ENCODE measurements at regions not wholly inside any gene's neighbourhood (a gene's known extent, or its start where the extent isn't known, plus 50 kb on each side); places are given as distances from the start of the nearest gene placed in this dataset.
"Not testable (repeated sequence)": the region's sequence is repeated elsewhere in the genome, so short reads cannot be mapped to it uniquely, and the experiment has no call there.

GRCh38 chr2:89936011-89936410 lies 1244.5 kb downstream of the RPIA start:
- H3K27me3 ChIP-seq (ENCODE audit: insufficient read depth, low read length): not testable (repeated sequence)

DNA sequence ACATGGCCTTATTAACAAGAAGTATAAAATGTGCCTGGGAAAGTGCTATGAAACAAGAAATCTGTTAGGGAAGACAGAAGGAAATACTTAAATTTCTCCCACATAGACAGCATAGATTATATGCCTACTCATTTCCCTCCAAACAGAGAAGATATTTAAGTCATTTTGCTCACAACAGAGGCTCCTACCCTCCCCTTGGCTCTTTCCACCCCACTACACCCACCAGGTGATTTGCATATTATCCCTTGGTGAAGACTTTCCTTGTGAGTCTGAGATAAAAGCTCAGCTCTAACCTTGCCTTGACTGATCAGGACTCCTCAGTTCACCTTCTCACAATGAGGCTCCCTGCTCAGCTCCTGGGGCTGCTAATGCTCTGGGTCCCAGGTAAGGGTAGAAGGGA lies 1245.1 kb downstream of the RPIA start:
- not testable (repeated sequence) for H3K27me3 ChIP-seq (ENCODE audit: insufficient read depth, low read length); H3K4me3 ChIP-seq (ENCODE audit: low read length); H3K4me1 ChIP-seq (ENCODE audit: insufficient read depth, low read length); H3K9me3 ChIP-seq (ENCODE audit: low read depth, low read length)

More at GRCh38 chr2:89936011-89936410, 1244.5 kb downstream of the RPIA start:
- H3K4me1 ChIP-seq (ENCODE audit: insufficient read depth, low read length); H3K4me3 ChIP-seq (ENCODE audit: low read length); H3K9me3 ChIP-seq (ENCODE audit: low read depth, low read length): not testable (repeated sequence)

DNA sequence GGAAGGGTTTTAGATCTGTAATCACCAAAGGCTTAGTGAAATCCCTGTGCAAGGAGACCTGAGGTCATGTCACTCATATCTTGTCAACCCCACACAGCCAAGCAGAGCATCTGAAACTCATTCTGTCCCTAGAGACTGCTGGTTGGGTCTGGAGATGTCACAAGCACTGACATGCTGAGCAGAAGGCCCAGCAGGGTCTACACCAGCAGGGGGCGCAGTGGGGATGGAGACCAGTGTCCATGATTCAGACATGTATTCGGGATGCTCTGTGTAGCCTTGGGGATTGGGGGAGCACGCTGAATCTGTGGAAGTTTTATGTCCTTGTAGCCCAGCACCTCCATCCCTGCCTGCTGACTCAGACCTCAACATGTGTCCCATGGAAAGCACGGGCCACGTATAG lies 1247.3 kb downstream of the RPIA start:
- not testable (repeated sequence) for H3K27me3 ChIP-seq (ENCODE audit: insufficient read depth, low read length); H3K9me3 ChIP-seq (ENCODE audit: low read depth, low read length); H3K4me3 ChIP-seq (ENCODE audit: low read length); H3K4me1 ChIP-seq (ENCODE audit: insufficient read depth, low read length)

DNA sequence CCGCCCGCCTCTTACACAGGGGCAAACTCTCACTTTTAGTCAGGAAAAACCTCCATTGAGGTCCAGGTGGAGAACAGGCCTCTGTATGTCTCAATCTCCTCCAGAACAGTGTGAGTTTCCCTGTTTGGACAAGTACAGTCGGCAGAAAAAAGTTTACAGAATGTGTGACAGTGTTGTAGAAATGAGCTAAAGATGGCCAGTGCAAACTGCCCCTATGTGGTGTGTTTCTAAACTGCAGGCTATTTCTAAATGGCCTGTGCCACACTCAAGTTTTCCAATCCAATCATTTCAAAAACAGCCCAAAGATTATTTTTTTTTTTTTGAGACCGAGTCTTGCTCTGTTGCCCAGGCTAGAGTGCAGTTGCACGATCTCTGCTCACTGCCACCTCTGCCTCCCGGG lies 1252.8 kb downstream of the RPIA start:
- not testable (repeated sequence) for H3K4me1 ChIP-seq (ENCODE audit: insufficient read depth, low read length); H3K27me3 ChIP-seq (ENCODE audit: insufficient read depth, low read length); H3K4me3 ChIP-seq (ENCODE audit: low read length); H3K9me3 ChIP-seq (ENCODE audit: low read depth, low read length)

DNA sequence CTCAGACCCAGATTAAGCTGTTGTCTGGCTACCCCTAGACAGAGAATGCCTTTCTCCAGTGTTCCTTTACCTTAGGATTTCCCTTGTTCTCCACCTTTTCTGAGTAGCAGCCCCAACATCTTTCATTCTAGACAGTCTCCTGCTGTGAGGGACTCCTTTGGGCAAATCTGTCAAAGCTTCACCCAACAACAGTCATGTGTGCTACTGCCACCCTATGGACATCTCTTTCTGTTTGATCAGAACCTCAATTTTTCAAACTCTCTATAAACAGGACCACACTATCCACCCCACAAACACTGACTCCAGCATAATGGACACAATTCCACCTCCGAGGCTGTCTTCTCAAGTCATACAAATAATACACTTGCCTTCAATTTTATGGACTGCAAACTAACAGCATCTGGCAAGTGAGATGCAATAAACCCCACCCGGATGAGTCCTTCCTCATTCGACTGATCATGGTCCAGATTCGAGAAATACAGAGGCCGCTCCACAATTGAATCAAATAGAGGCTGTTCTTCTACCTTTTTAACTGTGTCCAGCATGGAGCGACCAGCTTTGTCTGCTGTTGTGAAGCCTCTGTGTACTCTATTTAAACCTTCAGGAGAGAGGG lies 1253.6 kb downstream of the RPIA start:
- not testable (repeated sequence) for H3K4me3 ChIP-seq (ENCODE audit: low read length); H3K27me3 ChIP-seq (ENCODE audit: insufficient read depth, low read length); H3K4me1 ChIP-seq (ENCODE audit: insufficient read depth, low read length); H3K9me3 ChIP-seq (ENCODE audit: low read depth, low read length)

- not testable (repeated sequence) for H3K4me1 ChIP-seq (ENCODE audit: insufficient read depth, low read length); H3K27me3 ChIP-seq (ENCODE audit: insufficient read depth, low read length); H3K4me3 ChIP-seq (ENCODE audit: low read length); H3K9me3 ChIP-seq (ENCODE audit: low read depth, low read length)
Measured at GRCh38 chr2:89947208-89947815, 1255.8 kb downstream of the RPIA start.

GRCh38 chr2:89948102-89948501 lies 1256.6 kb downstream of the RPIA start:
- H3K4me3 ChIP-seq (ENCODE audit: low read length); H3K27me3 ChIP-seq (ENCODE audit: insufficient read depth, low read length); H3K4me1 ChIP-seq (ENCODE audit: insufficient read depth, low read length); H3K9me3 ChIP-seq (ENCODE audit: low read depth, low read length): not testable (repeated sequence)

GRCh38 chr2:89950807-89951206 lies 1259.3 kb downstream of the RPIA start:
- H3K9me3 ChIP-seq (ENCODE audit: low read depth, low read length); H3K4me3 ChIP-seq (ENCODE audit: low read length); H3K27me3 ChIP-seq (ENCODE audit: insufficient read depth, low read length); H3K4me1 ChIP-seq (ENCODE audit: insufficient read depth, low read length): not testable (repeated sequence)

- H3K4me1 ChIP-seq (ENCODE audit: insufficient read depth, low read length); H3K27me3 ChIP-seq (ENCODE audit: insufficient read depth, low read length); H3K9me3 ChIP-seq (ENCODE audit: low read depth, low read length); H3K4me3 ChIP-seq (ENCODE audit: low read length): not testable (repeated sequence)
Measured at GRCh38 chr2:89957236-89957635, 1265.8 kb downstream of the RPIA start.

- not testable (repeated sequence) for H3K4me3 ChIP-seq (ENCODE audit: low read length); H3K9me3 ChIP-seq (ENCODE audit: low read depth, low read length); H3K4me1 ChIP-seq (ENCODE audit: insufficient read depth, low read length); H3K27me3 ChIP-seq (ENCODE audit: insufficient read depth, low read length)
Measured at GRCh38 chr2:89959729-89960378, 1268.4 kb downstream of the RPIA start.

DNA sequence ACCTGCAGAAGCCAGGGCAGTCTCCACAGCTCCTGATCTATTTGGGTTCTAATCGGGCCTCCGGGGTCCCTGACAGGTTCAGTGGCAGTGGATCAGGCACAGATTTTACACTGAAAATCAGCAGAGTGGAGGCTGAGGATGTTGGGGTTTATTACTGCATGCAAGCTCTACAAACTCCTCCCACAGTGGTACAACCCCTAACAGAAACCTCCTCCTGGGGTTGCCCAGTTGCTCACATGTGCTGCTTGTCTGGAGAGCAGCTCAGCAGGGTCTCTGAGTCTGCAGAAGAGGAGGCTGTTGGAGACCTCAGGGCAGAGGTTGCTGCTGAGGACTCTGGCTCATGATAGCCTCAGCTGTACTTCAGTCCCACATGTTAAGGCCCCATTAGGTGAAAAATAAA lies 1269.1 kb downstream of the RPIA start:
- H3K27me3 ChIP-seq (ENCODE audit: insufficient read depth, low read length); H3K4me1 ChIP-seq (ENCODE audit: insufficient read depth, low read length); H3K4me3 ChIP-seq (ENCODE audit: low read length): not testable (repeated sequence)

GRCh38 chr2:89968567-89968966 lies 1277.1 kb downstream of the RPIA start:
- H3K4me1 ChIP-seq (ENCODE audit: insufficient read depth, low read length); H3K4me3 ChIP-seq (ENCODE audit: low read length); H3K9me3 ChIP-seq (ENCODE audit: low read depth, low read length); H3K27me3 ChIP-seq (ENCODE audit: insufficient read depth, low read length): not testable (repeated sequence)

More for the DNA sequence above, 1269.1 kb downstream of the RPIA start:
- not testable (repeated sequence) for H3K9me3 ChIP-seq (ENCODE audit: low read depth, low read length)

DNA sequence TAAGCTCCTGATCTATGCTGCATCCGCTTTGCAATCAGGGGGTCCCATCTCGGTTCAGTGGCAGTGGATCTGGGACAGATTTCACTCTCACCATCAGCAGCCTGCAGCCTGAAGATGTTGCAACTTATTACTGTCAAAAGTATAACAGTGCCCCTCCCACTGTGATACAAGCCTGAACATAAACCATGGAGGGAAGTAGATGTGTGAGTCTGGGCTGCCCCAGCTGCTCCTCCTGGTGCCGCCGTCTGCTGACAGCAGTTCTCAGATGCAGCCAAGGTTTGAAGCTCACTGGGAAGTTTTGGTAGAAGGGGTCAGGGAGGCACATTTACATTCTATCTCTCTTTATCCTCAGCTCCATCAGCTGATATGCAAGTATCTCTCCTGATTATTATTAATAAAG lies 1277.7 kb downstream of the RPIA start:
- H3K4me3 ChIP-seq (ENCODE audit: low read length); H3K9me3 ChIP-seq (ENCODE audit: low read depth, low read length); H3K27me3 ChIP-seq (ENCODE audit: insufficient read depth, low read length); H3K4me1 ChIP-seq (ENCODE audit: insufficient read depth, low read length): not testable (repeated sequence)

- H3K27me3 ChIP-seq (ENCODE audit: insufficient read depth, low read length); H3K9me3 ChIP-seq (ENCODE audit: low read depth, low read length); H3K4me1 ChIP-seq (ENCODE audit: insufficient read depth, low read length); H3K4me3 ChIP-seq (ENCODE audit: low read length): not testable (repeated sequence)
Measured at GRCh38 chr2:89973849-89974248, 1282.4 kb downstream of the RPIA start.

DNA sequence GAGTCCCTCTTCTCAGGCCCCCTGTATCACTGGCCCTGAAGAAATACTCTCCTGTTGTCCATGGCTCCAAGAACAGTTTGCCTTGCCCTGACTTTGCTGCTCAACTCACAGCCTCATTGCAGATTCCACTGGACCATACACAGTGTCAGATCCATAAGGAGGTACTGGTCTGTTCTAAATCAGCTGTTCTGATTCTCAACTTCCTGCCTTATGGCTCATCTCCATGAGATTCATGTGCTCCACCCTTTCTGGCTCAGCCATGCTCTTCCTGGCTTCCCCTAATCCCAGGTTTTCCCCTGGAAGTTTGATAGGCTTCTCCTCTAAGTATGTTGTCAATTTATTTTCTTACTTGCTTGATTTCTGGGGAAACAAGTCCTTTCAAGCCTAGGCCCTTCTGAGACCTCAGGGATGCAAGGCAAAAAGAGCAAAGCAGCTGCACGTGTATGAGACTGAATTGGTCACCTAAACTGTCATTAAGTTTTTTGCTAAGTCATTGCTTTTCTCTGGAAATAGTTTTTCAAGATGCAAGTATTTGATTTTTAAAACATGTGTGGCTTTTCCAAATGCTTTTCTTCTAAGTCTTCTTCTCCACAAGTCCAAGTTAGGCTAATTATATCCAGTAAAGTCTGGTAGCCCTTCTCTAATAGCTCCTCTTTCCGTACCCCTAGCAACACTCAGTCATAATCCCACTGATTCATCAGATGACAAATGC lies 1288.5 kb downstream of the RPIA start:
- H3K4me3 ChIP-seq (ENCODE audit: low read length); H3K9me3 ChIP-seq (ENCODE audit: low read depth, low read length); H3K4me1 ChIP-seq (ENCODE audit: insufficient read depth, low read length); H3K27me3 ChIP-seq (ENCODE audit: insufficient read depth, low read length): not testable (repeated sequence)

GRCh38 chr2:89982246-89982645 lies 1290.8 kb downstream of the RPIA start:
- not testable (repeated sequence) for H3K4me1 ChIP-seq (ENCODE audit: insufficient read depth, low read length); H3K4me3 ChIP-seq (ENCODE audit: low read length); H3K9me3 ChIP-seq (ENCODE audit: low read depth, low read length); H3K27me3 ChIP-seq (ENCODE audit: insufficient read depth, low read length)
